Panc1 (cell line): ENCODE measurements at regions not wholly inside any gene's neighbourhood (a gene's known extent, or its start where the extent isn't known, plus 50 kb on each side); places are given as distances from the start of the nearest gene placed in this dataset.

Experiments used
- ATAC-seq: fragments of 200-7000 bp; cut with Tn5 transposase; 2 replicates; pipeline ENCODE4 v1.9.1; 2020; ENCODE audit warnings: mild to moderate bottlenecking, moderate library complexity
- BruUV-seq: library from RNA; stranded (reverse); fragments of 400-500 nt; replicated peaks from 2 replicates; lab custom pipeline; 2021; lab: Mats Ljungman, UMichigan
- CTCF ChIA-PET: fragments of 300-600 bp; sonication (Branson Sonifier 250); formaldehyde crosslinking; loops from one replicate; lab custom pipeline; 2022; ENCODE audit warnings: antibody characterized with exemption; lab: Charles Lee
- POLR2A ChIA-PET: fragments of 300-600 bp; sonication (Branson Sonifier 250); formaldehyde crosslinking; loops from one replicate; lab custom pipeline; 2022; ENCODE audit warnings: antibody characterized with exemption; lab: Charles Lee
- DNase-seq: peaks from one replicate; pipeline ENCODE4 v3.0.0-alpha.2; 2010; ENCODE audit warnings: low read depth, low spot score
- H3K27ac ChIP-seq: 2 replicates; pipeline ENCODE4 v1.5.1; 2011; ENCODE audit warnings: mild to moderate bottlenecking, low read length, inconsistent platforms
- H3K27me3 ChIP-seq: fragments of 200-500 bp; sonication (Bioruptor generic); 2 replicates; pipeline ENCODE4 v1.6.0; 2014; ENCODE audit warnings: low read length, inconsistent platforms; ENCODE audit not compliant: control insufficient read depth, insufficient read depth
- H3K36me3 ChIP-seq: fragments of 200-500 bp; sonication (Bioruptor generic); 2 replicates; pipeline ENCODE4 v1.5.1; 2014; ENCODE audit warnings: inconsistent platforms, mild to moderate bottlenecking, low read length, moderate library complexity; ENCODE audit not compliant: control insufficient read depth, insufficient read depth
- H3K4me1 ChIP-seq: 2 replicates; pipeline ENCODE4 v1.5.1; 2011; ENCODE audit warnings: inconsistent platforms, mild to moderate bottlenecking, low read length, moderate library complexity; ENCODE audit not compliant: control insufficient read depth, insufficient read depth
- H3K4me3 ChIP-seq, 2 experiments: 2 replicates each; pipeline ENCODE4 v1.5.1; 2011 to 2012; ENCODE audit warnings: low read depth in 2 of 2, low read length in 2 of 2, mild to moderate bottlenecking in 2 of 2, inconsistent platforms in 1 of 2, moderate library complexity in 1 of 2
- H3K9me3 ChIP-seq: fragments of 200-500 bp; sonication (Bioruptor generic); 2 replicates; pipeline ENCODE4 v1.5.1; 2014; ENCODE audit warnings: low read depth, mild to moderate bottlenecking, inconsistent platforms, low read length, moderate library complexity; ENCODE audit not compliant: control insufficient read depth, insufficient read depth
- CTCF ChIP-seq: fragments of 450-650 bp; IDR thresholded peaks from 2 replicates; pipeline ENCODE4 v1.5.1; 2017; ENCODE audit warnings: mild to moderate bottlenecking
- POLR2AphosphoS5 ChIP-seq: IDR thresholded peaks from 2 replicates; pipeline ENCODE4 v1.6.1; 2012; ENCODE audit warnings: mild to moderate bottlenecking, low read depth, low read length, moderate library complexity
- REST ChIP-seq, 2 experiments: IDR thresholded peaks; 2 replicates each; pipeline ENCODE4 v1.6.1; 2011 to 2012; ENCODE audit warnings: low read depth in 2 of 2, control low read depth in 1 of 2, low read length in 1 of 2, mild to moderate bottlenecking in 1 of 2, moderate library complexity in 1 of 2; ENCODE audit not compliant: insufficient read depth in 1 of 2
- SIN3A ChIP-seq: IDR thresholded peaks from 2 replicates; pipeline ENCODE4 v1.6.1; 2012; ENCODE audit warnings: low read depth, mild to moderate bottlenecking, low read length, moderate library complexity, borderline replicate concordance; ENCODE audit not compliant: insufficient read depth
- TCF7L2 ChIP-seq: IDR thresholded peaks from 2 replicates; pipeline ENCODE4 v1.6.1; 2011; ENCODE audit warnings: mild to moderate bottlenecking, low read depth, low read length, inconsistent platforms
- in situ Hi-C: cut with HindIII; loops from 2 replicates; pipeline ENCODE4 v1.10.0; 2016; ENCODE audit warnings: low sequenced_read_pairs, low pct_unique_long_range_greater_than_20kb
- intact Hi-C: fragments of 100-400 bp; cut with micrococcal nuclease; formaldehyde crosslinking; loops from one replicate; pipeline ENCODE4 v1.10.0; 2022; ENCODE audit not compliant: unreplicated experiment

DNA sequence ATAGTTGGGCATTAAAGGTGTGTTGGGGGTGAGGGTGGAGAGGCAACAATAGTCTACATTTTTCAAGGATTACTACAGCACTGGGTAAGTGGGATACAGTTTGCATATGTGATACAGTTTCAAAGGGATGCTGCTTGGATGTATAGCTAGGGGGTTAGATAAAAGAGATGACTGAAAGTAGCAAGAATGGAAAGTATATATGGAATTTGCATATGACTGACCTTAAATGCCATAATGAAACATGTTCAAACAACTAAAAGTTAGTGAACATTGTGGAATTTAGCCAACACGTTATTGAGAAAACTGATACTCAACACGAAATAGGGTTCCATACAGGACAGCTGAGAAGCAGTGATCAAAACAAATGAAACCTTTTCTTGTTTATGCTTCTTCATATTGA, 124.8 kb upstream of the CHRM3 start:
- Histone ChIP-seq H3K4me3 (no peak overlapping the region), H3K9me3 (no peaks in the 10 kb centered on the region), H3K4me1 (no peaks in the 10 kb centered on the region), H3K36me3 (no peaks in the 10 kb centered on the region), H3K27me3 (no peaks in the 10 kb centered on the region), H3K27ac (no peak overlapping the region)
- in situ Hi-C loops (no loop called here), intact Hi-C loops (no loop called here)
- BruUV-seq = no TSS peak
- POLR2A ChIA-PET = no interaction called here
- no peak for DNase-seq
- no peak for TF ChIP-seq CTCF
- no peak for TF ChIP-seq REST (IDR thresholded peaks at IDR 0.05; ENCODE audit: insufficient read depth in 1 of 2, low read depth in 2 of 2, low read length in 1 of 2)
- TF ChIP-seq POLR2AphosphoS5 = no peak
- no peak for TF ChIP-seq TCF7L2
- TF ChIP-seq SIN3A = no peak
- ATAC-seq = no peak
- CTCF ChIA-PET = no interaction called here

GRCh38 chr1:239260842-239261241, 125.5 kb upstream of the CHRM3 start:
- no peaks in the 10 kb centered on the region for H3K27me3 ChIP-seq
- no peaks in the 10 kb centered on the region for H3K36me3 ChIP-seq
- BruUV-seq = no TSS peak
- ATAC-seq (no peak), DNase-seq (no peak)
- in situ Hi-C loops (no loop called here), intact Hi-C loops (no loop called here)
- no peaks in the 10 kb centered on the region for H3K9me3 ChIP-seq
- TF ChIP-seq SIN3A (no peak), REST (IDR thresholded peaks at IDR 0.05; ENCODE audit: insufficient read depth in 1 of 2, low read depth in 2 of 2, low read length in 1 of 2) (no peak), CTCF (no peak), TCF7L2 (no peak), POLR2AphosphoS5 (no peak)
- ChIA-PET CTCF (no interaction called here), POLR2A (no interaction called here)
- no peaks in the 10 kb centered on the region for H3K4me1 ChIP-seq
- no peak overlapping the region for H3K4me3 ChIP-seq
- H3K27ac ChIP-seq = no peak overlapping the region
